GM18519 (cell line): ENCODE measurements at regions not wholly inside any gene's neighbourhood (a gene's known extent, or its start where the extent isn't known, plus 50 kb on each side); places are given as distances from the start of the nearest gene placed in this dataset.

Experiments
- ATAC-seq: cut with Tn5 transposase; IDR thresholded peaks from one replicate; pipeline ENCODE4 v1.9.1; 2021; ENCODE audit warnings: mild to moderate bottlenecking, moderate library complexity; ENCODE audit not compliant: unreplicated experiment, low FRiP score

DNA sequence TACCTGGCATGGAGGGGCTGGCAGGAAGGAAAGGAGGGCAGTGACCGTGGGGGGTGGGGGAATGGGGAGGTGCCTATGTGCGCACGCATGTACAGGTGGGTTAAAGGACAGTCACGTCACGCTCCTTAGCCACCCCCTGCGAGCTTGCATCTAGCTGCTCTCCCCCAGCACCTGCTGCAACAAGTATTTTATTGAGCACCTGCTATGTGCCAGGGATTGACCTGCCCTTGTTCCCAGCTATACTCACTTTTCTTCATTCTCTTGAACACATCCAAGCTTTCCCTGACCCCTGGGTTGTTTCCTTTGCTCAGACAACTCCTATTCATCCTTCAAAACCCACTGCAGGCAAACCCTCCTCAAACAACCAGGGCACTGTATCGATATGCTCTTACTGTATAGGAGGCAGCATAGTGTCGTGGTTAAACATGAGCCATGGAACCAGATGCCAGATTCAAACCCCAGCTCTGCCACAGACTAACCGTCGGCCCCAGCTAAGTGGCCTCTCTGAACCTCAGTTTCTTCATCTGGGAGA, 155.2 kb upstream of the CIBAR2 start:
- no peak for ATAC-seq

DNA sequence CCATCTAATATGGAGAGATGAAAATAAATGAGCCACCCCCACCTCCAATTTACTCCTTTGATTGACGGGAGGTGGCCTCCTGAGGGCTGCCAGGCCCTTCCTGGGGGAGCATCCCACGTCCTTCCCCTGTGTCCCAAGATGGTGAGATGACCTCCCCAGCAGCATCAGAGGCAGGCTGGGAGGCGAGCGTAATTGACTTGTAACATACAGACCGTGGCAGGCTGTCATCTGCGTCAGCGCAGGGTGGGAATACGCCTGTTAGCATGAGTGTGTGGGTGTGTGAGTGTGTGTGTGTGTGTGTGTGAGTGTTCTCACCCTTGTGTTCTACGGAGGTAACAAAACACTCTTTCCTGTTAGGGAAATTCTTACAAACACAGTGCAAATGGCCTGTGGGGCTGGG, 156.9 kb upstream of the CIBAR2 start:
- no peak for ATAC-seq

DNA sequence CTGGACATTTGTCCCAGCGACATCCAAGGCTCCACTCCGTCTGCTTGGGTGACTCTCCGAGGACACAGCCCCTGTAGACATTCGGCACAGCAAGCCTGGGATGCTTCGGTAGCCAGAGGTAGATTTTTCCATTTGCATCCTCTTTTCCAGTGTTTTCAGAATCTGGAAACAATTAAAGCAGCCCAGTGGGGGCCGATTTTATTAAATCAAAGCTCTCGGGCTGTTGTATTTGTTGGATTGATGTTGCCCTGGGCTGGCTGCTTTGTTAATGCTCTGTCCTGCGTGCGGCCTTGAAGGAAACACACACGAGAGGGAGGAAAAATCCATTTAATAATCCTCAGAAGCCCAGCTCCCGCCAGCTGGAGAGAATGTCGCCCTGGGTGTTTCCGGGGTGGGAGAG, 158.1 kb upstream of the CIBAR2 start:
- no peak for ATAC-seq

DNA sequence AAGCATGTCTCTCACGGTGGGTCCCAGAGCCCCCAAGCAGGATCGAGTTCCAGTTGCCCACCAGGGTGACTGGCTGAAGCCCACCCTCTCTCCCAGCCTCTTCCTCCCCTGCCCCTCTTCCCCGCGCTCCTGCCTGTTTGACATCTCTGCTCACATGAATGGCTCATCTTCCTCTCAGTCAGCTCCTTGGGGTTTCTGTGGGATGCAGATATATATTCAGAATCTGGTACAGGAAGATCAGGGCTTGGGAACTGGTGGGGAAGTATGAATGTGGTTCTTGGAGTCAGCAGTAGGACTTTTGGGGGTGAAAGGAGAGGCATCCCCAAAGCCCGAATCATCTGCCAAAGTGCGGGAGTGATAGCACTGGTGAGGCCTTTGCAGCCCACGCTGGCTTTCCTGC, 158.9 kb upstream of the CIBAR2 start:
- no peak for ATAC-seq

DNA sequence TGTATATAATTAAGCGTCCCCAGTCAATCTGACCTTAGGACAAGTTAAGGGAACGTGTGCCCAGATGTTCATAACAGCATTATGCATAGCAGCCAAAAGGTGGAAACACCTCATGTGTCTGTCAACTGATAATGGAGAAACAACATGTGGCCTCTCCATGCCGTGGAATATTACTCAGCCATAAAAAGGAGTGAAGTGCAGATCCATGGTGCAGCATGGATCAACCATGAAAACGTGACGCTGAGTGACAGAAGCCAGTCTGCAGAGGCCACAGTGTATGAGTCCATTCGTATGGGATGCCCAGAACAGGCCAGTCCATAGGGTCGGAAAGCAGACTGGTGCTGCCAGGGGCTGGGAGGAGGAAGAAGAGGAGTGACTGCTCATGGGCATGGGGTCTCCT, 161.0 kb upstream of the CIBAR2 start:
- ATAC-seq, result no peak

DNA sequence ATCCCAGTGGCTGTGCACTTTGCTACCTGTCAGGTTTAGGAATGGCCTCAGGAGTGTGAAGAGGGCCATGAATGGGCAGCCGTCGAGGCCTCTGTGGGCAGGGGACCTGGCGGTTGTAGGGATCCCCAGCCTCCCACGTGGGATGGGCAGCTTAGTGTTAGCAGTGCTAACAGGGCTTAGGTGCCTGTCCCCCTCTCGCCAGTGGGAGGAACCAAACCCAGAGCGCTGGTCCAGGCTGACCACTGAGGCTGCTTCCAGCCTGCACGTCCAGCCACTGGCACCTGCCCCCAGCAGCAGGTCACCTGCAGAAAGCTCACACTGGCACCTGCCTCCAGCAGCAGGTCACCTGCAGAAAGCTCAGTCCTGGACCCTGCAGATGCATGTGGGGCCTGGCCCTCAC, 162.2 kb upstream of the CIBAR2 start:
- no peak for ATAC-seq

DNA sequence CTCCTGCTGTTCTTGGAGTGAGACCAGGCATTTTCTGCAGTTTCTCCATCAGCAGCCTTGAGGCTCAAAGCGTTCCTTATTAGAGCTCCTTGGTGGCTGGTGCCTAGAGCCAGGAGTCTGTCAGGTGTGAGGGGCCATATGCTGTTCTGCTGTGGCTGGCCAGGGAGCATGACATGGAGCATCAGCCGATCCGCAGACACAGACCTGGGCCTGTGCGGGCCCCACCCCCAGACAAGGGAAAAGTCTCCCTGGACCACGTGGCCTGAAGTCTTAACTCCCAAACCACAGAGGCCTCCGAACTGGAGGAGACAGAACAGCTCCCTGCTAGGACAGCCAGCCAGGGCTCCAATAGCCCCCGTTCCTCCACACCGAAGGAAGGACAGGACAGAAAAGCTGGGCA, 162.7 kb upstream of the CIBAR2 start:
- ATAC-seq, result no peak

DNA sequence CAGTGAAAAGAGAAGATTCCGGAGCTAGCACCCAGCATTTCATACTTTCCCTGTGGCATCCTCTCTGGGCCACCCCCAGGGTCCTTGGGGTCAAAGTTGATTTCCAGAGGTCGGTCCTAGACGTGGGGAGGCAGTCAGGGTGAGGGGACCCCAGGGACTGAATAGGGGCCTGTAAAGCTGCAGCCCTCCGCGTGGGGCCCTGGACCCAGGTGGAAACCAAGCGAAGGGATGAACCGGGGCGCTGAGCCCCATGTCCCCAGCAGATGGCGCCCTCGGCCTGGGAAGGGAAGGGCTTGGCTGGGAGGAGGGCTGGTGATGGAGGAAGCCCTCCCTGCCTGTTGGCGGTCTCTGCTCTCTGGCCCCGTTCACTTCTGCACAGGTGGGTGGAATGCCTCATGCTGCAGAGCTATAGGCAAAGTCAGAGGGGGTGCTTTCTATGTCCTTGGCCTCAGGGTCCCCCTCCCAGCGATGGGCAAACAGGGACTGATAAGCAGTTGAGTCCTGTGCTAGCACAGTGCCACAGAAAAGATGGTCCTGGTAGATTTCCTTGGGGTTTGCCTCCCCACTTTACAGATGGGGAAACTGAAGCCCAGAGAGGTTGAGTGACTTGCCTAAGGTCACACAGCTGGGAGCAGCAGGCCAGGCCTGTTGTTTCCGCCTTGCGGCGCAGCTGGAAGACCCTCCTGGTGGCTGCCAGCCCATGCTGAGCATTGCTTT, 163.4 kb upstream of the CIBAR2 start:
- ATAC-seq, result no peak

DNA sequence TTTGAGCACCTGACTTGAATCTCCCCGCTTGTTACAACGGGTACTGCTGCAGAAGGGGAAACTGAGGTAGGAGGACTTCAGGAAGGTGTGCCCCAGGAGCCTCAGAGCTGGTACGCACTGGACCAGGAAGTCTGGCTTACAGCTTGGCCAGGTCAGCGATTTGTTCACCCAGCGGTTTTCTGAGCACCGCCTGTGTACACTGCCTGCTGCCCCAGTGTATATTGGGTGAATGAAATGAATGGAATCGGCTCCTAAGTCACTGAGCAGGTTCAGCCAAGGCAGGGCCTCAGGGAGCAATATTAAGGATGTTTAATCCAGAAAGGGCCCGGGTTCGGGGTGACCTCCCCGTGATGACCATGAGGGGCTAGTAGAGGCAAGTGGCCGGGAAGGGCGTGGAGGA, 164.0 kb upstream of the CIBAR2 start:
- no peak for ATAC-seq

DNA sequence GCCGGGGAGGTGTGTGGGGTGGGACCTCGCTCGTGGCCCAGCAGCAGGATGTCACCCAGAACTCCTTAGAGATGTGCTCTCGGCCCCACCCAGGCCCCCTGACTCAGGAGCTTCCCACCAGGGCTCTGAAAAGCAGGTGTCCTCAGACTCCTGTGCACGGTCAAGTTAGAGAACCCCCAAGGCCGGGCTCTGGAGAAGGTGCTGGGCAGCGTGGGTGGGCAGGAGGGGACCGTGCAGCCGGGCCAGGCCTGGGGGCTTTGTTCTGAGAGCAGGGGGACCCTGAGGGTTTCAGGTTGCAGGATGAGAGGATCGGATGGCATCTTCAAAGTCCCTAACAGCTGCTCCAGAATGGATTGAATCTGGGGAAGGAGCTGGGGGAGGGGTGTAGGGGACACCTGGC, 164.4 kb upstream of the CIBAR2 start:
- no peak for ATAC-seq

DNA sequence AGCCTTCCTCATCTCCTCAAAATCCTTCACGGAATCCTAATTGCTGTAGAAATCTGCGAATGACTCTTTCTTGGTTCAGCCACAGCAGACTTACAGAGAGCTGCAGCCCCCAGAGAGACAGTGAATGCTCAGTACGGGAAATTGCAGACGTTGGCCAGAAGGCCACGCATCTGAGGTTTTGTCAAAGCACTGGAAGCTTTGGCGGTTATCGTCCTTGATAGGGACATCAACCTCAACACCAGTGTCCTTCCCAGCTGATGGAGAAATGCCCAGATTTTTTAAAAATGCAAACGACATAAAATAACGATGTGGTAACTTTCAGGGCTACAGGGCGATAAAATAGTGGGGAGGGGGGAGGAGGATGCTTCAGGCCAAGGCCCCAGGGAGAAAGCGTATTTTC, 166.6 kb upstream of the CIBAR2 start:
- ATAC-seq, result no peak

DNA sequence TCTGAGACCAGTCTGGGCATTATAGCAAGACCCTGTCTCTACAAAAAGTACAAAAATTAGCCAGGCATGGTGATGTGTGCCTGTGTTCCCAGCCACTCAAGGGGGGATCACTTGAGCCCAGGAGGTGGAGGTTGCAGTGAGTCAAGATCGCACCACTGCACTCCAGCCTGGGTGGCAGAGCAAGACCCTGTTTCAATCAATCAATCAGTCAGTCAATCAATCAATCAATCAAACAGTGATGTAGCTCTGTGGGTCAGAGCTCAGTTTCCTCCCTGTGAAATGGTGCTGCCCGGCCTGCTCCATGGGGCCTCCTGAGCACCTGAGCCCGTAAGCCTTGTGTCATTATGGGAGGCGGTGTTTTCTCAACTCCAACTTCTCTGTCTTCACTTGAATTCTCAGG, 167.1 kb upstream of the CIBAR2 start:
- ATAC-seq, result no peak

DNA sequence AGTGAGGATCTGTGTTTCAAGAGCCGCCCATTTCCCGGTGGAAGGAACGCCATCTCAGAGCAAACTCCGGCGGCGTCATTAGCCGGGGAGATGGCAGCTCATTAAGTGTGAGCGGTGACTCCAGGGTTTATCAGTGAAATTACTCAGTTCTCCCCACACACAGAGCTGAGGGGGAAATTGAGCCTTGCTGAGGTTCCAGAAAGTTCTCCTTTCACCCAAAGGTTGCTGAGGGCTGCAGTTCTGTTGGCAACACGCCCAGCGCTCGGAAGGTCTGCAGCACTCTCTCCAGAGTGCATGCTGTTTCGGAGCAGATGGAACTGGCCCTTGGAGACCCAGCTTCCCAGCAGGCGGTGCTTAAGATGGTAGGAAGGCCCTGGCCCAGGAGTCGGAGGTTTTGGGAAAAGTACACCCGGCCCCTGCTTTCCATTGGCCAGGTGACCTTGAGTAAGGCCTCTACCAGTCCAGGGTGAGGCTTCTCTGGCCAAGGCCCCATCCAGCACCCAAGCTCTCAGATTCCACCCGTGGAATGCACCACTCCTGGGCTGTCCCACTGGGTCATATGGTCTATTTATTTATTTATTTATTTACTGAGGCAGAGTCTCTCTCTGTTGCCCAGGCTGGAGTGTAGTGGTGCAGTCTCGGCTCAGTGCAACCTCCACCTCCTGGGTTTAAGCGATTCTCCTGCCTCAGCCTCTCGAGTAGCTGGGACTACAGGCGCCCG, 167.7 kb upstream of the CIBAR2 start:
- no peak for ATAC-seq

DNA sequence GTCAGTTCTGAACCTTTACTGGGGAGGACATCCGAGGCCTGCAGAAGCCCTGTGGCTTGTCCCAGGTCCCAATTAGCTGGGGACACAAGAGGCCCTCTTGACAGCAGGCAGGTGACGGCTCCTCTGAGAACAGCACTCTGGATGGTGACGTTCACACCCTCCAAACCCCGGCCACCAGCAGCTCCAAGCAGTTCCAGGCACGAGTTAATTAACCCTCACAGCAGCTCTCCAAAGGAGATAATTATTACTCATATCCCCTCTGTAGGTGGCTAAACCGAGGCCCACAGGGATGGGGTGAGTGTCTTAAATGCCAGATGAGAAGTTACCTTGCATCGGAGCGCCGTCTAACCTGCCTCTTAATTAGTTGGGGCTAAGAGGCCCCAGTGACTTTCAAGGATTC, 168.9 kb upstream of the CIBAR2 start:
- no peak for ATAC-seq

DNA sequence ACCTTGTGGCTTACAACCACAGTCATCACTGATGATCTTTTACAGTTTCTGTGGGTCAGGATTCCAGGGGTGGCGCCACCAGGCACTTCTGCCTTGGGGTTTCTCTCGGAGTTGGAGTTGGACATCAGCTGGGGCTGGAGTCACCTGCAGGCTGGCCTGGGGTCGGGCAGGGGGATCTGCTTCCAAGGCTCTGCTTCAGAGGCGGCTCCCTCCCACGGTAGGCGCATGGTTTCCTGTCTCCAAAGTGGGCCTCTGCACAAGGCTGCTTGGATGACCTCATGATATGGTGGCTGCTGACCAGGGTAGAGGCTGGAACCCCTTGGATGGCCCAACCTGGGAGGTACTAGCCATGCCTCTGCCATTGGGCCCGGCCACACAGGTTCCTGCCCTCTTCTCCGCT, 170.6 kb upstream of the CIBAR2 start:
- ATAC-seq, result no peak

DNA sequence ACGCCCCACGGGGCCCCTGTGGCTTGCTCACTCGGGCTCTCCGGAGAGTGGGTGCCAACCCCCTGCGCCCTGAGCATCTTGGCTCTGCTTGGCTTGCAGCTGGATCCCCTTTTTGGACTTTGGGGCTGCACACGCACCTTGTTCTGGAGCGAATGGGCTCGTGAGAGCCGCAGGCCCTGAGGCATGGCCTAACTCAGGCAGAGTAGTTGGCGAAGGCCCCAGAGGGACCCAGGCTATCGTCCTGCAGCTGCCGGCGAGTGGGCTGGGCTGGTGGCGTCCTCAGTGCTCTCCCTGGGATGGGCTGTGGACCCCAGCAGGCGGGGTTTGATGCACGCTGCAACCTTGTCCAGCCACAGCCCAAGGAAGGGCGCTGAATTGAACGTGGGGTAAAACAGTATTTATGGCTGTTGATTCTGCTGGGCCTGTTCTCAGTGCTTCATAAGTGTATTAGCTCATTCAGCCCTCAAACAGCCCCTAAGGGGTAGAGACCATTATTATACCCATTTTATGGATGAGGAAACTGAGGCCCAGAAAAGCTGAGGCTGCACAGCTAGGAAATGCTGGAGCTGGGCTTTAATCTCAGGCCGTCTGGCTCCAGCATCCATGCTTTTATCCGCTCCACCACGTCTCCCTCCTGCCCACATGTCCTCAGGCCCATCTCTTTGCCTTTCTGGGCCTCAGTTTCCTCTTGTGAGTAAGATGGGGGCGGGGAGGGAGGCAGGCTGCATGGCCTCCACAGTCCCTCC, 171.2 kb upstream of the CIBAR2 start:
- ATAC-seq, result no peak

DNA sequence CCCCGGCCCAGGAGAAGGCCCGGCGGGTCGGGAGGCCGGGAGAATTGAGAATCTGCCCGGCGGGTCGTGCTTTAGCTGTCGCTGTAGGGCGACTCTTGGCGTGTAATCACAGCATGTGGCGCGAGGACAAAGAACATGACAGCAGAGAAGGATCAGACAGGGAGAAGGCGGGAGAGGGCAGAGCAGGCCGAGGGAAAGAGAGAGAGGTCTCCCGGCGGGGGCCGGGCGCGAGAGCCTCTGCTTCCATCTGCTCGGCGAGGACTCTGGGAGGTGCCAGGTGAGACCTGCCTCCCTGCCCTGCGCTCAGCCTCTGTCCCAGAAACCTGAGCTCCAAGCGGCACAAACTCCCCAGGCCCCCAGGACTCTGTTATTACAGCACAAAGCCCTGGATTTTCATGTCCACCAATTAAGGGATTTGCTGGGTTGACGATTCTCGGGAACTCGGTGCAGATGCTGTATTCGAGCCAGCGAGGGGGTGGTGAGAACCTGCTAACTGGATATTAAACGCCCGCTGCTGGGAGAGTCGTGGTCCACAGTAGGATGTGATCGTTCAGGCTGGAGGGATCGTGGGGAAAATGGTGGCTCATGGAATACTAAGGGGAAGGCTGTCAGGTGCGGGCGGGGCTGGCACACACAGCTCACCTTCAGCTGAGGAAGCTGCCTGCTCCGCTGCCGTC, 172.0 kb upstream of the CIBAR2 start:
- ATAC-seq, result no peak

DNA sequence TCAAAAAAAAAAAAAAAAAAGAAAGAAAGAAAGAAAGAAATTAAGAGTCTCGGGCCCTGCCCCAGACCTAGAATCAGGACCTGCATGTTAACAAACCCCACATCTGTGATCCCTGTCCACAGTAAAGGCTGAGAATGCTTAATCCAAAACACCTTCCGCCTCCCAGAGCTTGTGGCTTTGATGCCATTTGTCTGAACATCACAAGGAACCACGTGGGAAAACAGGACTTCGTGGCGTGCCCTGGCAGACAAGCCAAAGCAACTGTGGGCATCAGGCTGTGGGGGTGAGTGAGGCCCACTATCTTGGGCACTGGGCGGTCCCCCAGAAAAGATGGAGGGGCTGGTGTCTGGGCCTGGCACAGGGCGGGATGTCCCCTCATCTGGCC, 173.4 kb upstream of the CIBAR2 start:
- no peak for ATAC-seq

DNA sequence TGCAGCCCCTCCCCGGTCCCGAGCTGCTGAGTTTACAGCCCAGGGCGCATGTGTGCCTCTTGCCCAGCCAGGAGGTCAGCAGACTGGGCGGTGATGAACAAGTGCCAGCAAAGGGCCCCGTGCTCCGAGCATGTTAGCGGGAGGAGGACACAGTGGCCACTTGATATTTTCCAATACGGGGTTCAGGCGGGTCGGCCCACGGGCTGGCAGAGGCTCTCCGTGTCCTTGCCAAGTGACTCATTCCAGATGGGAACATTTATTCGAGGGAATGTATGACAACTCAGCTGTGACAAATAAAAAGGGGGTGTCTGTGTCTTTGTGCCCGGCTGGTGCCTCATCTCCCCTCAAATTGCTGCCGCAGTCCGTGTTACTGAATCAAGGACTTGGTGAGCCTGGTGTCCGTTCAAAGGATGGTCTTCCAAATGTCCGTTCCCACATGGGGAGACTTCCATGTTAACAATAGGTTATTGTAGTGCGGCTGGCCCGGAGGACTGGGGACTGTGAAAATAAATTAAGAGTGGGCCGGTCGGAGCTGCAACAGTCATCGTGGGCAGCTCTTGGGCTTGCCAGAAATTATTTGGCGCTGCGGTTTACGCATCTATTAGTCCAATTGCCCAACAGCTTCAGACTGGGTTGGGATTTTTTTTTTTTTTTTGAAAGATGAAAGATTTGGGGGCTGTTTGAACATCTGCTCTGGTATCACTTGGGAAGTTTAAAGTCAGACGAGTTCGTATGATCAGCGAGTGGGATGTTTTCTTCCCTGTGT, 174.0 kb upstream of the CIBAR2 start:
- no peak for ATAC-seq
